ENCODE measurements at regions not wholly inside any gene's neighbourhood (a gene's known extent, or its start where the extent isn't known, plus 50 kb on each side); places are given as distances from the start of the nearest gene placed in this dataset.

GRCh38 chr3:64848127-64848800 is 160.5 kb upstream of the ADAMTS9 start:
- TF ChIP-seq CTCF (IDR thresholded peaks at IDR 0.05; ENCODE audit: insufficient read depth, low read depth, low read length) (no peak), EZH2 (IDR thresholded peaks at IDR 0.05; ENCODE audit: insufficient read depth, low read length) (no peak)
